Testis (tissue), 2 donors: ENCODE measurements at regions not wholly inside any gene's neighbourhood (a gene's known extent, or its start where the extent isn't known, plus 50 kb on each side); places are given as distances from the start of the nearest gene placed in this dataset.

ENCODE experiments used
- POLR2A ChIP-seq: fragments of 450-650 bp; IDR thresholded peaks from one replicate; pipeline ENCODE4 v1.6.1; 2017; ENCODE audit warnings: antibody characterized with exemption, mild to moderate bottlenecking, moderate library complexity
- TF ChIP-seq, protein P1 (sequence below), 3 experiments: fragments of 450-650 bp in 2 of 3; fragments of 200-600 bp in 1 of 3; sonication (generic) in 1 of 3; IDR thresholded peaks; one replicate each; pipeline ENCODE4 v1.5.1; 2016 to 2019; ENCODE audit warnings: antibody characterized with exemption in 3 of 3, mild to moderate bottlenecking in 2 of 3, moderate library complexity in 1 of 3

GRCh38 chr2:228866781-228867180 is 404.3 kb downstream of the PID1 start:
- TF ChIP-seq, protein P1, sequence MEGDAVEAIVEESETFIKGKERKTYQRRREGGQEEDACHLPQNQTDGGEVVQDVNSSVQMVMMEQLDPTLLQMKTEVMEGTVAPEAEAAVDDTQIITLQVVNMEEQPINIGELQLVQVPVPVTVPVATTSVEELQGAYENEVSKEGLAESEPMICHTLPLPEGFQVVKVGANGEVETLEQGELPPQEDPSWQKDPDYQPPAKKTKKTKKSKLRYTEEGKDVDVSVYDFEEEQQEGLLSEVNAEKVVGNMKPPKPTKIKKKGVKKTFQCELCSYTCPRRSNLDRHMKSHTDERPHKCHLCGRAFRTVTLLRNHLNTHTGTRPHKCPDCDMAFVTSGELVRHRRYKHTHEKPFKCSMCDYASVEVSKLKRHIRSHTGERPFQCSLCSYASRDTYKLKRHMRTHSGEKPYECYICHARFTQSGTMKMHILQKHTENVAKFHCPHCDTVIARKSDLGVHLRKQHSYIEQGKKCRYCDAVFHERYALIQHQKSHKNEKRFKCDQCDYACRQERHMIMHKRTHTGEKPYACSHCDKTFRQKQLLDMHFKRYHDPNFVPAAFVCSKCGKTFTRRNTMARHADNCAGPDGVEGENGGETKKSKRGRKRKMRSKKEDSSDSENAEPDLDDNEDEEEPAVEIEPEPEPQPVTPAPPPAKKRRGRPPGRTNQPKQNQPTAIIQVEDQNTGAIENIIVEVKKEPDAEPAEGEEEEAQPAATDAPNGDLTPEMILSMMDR (IDR thresholded peaks at IDR 0.05), result no peak
- no peak for TF ChIP-seq POLR2A
